Hepatocyte (in vitro differentiated cells): ENCODE measurements at regions not wholly inside any gene's neighbourhood (a gene's known extent, or its start where the extent isn't known, plus 50 kb on each side); places are given as distances from the start of the nearest gene placed in this dataset.

Source experiments
- DNase-seq: peaks from one replicate; pipeline ENCODE4 v3.0.0-alpha.2; 2016; ENCODE audit warnings: low spot score
- H2AFZ ChIP-seq: fragments of 200-600 bp; sonication (generic); 2 replicates; pipeline ENCODE4 v1.6.0; 2016; ENCODE audit warnings: antibody characterized with exemption, mild to moderate bottlenecking
- H3K27ac ChIP-seq: fragments of 200-600 bp; sonication (generic); 2 replicates; pipeline ENCODE4 v1.5.1; 2016; ENCODE audit warnings: mild to moderate bottlenecking
- H3K27me3 ChIP-seq: fragments of 200-600 bp; sonication (generic); 2 replicates; pipeline ENCODE4 v1.6.1; 2016
- H3K36me3 ChIP-seq: fragments of 200-600 bp; sonication (generic); replicated peaks from 2 replicates; pipeline ENCODE4 v1.5.1; 2016; ENCODE audit warnings: low read depth; ENCODE audit not compliant: insufficient read depth
- H3K4me1 ChIP-seq: fragments of 200-600 bp; sonication (generic); 2 replicates; pipeline ENCODE4 v1.5.1; 2016; ENCODE audit warnings: mild to moderate bottlenecking, moderate library complexity; ENCODE audit not compliant: insufficient read depth
- H3K4me2 ChIP-seq: fragments of 200-600 bp; sonication (generic); 2 replicates; pipeline ENCODE4 v1.6.0; 2016
- H3K4me3 ChIP-seq: fragments of 200-600 bp; sonication (generic); 2 replicates; pipeline ENCODE4 v1.5.1; 2016; ENCODE audit warnings: mild to moderate bottlenecking
- H3K79me2 ChIP-seq: fragments of 200-600 bp; sonication (generic); 2 replicates; pipeline ENCODE4 v1.6.0; 2017; ENCODE audit warnings: mild to moderate bottlenecking
- H3K9me2 ChIP-seq: fragments of 200-600 bp; sonication (generic); replicated peaks from 2 replicates; pipeline ENCODE4 v1.6.0; 2017; ENCODE audit warnings: mild to moderate bottlenecking; ENCODE audit not compliant: insufficient read depth
- H3K9me3 ChIP-seq: fragments of 200-600 bp; sonication (generic); 2 replicates; pipeline ENCODE4 v1.5.1; 2016; ENCODE audit warnings: low read depth, mild to moderate bottlenecking
- H4K20me1 ChIP-seq: fragments of 200-600 bp; sonication (generic); 2 replicates; pipeline ENCODE4 v1.6.0; 2016; ENCODE audit warnings: mild to moderate bottlenecking; ENCODE audit not compliant: insufficient read depth, poor library complexity, severe bottlenecking
- EZH2 ChIP-seq: fragments of 200-600 bp; sonication (generic); IDR thresholded peaks from 2 replicates; pipeline ENCODE4 v1.6.1; 2016; ENCODE audit warnings: antibody characterized with exemption, mild to moderate bottlenecking, borderline replicate concordance
- EZH2phosphoT487 ChIP-seq: fragments of 200-600 bp; sonication (generic); IDR thresholded peaks from one replicate; pipeline ENCODE4 v1.6.1; 2018; ENCODE audit warnings: antibody characterized with exemption, mild to moderate bottlenecking, low read depth, moderate library complexity; ENCODE audit not compliant: unreplicated experiment, severe bottlenecking
- WGBS: methylation state at CpG from one replicate; pipeline ENCODE4 v1.1.6; 2016; ENCODE audit warnings: low lambda C conversion rate; ENCODE audit errors: missing lambda C conversion rate; 5-methylcytosine and 5-hydroxymethylcytosine counted together
- TF ChIP-seq, protein P1 (sequence below): fragments of 200-600 bp; sonication (generic); IDR thresholded peaks from 2 replicates; pipeline ENCODE4 v1.5.1; 2016; ENCODE audit warnings: antibody characterized with exemption, mild to moderate bottlenecking; ENCODE audit not compliant: poor library complexity

DNA sequence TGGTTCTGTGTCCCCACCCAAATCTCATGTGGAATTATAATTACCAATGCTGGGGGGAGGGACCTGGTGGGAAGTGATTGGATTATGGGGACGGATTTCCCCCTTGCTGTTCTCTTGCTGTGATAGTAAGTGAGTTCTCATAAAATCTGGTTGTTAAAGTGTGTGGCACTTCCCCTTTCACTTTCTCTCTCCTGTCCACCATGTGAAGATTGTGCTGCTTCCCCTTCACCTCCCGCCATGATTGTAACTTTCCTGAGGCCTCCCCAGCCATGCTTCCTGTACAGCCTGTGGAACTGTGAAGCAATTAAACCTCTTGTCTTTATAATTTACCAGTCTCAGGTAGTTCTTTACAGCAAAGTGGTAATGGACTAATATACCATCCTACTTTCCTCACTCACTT is 289.6 kb downstream of the EFHB start:
- 90% methylated on average over 2 of the region's 2 CpGs for WGBS
- Histone ChIP-seq H3K9me2 (no peaks in the 10 kb centered on the region), H2AFZ (no peak overlapping the region)

DNA sequence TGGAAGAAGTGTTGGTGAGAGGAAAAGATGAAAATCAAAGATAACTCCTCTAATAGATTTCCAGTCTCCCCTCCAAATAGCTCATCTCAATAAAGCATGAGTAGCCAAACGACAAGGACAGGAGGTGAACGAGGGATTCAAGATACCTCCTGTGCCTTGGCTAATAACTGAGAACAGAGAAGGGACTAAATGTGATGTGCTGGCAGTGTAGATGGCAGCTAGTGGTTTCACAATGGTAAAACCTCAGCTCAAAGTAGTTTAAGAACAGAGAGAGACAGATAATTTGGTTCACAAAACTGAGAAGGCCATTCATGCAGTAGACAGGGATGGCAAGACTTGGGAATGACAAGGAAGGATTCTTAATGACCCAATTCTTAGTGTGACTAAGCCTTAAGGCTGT is 292.6 kb downstream of the EFHB start:
- DNase-seq = no peak
- WGBS = 80% methylated on average over 2 of the region's 2 CpGs

More for the DNA sequence above, 289.6 kb downstream of the EFHB start:
- no peak overlapping the region for H3K4me3 ChIP-seq
- H3K9me3 ChIP-seq = no peaks in the 10 kb centered on the region
- no peaks in the 10 kb centered on the region for H3K36me3 ChIP-seq
- H3K27me3 ChIP-seq = no peaks in the 10 kb centered on the region
- no peaks in the 10 kb centered on the region for H3K79me2 ChIP-seq
- H3K4me1 ChIP-seq = no peaks in the 10 kb centered on the region
- no peaks in the 10 kb centered on the region for H4K20me1 ChIP-seq
- no peak overlapping the region for H3K27ac ChIP-seq
- DNase-seq = no peak
- TF ChIP-seq, protein P1, sequence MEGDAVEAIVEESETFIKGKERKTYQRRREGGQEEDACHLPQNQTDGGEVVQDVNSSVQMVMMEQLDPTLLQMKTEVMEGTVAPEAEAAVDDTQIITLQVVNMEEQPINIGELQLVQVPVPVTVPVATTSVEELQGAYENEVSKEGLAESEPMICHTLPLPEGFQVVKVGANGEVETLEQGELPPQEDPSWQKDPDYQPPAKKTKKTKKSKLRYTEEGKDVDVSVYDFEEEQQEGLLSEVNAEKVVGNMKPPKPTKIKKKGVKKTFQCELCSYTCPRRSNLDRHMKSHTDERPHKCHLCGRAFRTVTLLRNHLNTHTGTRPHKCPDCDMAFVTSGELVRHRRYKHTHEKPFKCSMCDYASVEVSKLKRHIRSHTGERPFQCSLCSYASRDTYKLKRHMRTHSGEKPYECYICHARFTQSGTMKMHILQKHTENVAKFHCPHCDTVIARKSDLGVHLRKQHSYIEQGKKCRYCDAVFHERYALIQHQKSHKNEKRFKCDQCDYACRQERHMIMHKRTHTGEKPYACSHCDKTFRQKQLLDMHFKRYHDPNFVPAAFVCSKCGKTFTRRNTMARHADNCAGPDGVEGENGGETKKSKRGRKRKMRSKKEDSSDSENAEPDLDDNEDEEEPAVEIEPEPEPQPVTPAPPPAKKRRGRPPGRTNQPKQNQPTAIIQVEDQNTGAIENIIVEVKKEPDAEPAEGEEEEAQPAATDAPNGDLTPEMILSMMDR = no peak
- TF ChIP-seq EZH2 (no peak), EZH2phosphoT487 (no peak)
- H3K4me2 ChIP-seq = no peak overlapping the region

DNA sequence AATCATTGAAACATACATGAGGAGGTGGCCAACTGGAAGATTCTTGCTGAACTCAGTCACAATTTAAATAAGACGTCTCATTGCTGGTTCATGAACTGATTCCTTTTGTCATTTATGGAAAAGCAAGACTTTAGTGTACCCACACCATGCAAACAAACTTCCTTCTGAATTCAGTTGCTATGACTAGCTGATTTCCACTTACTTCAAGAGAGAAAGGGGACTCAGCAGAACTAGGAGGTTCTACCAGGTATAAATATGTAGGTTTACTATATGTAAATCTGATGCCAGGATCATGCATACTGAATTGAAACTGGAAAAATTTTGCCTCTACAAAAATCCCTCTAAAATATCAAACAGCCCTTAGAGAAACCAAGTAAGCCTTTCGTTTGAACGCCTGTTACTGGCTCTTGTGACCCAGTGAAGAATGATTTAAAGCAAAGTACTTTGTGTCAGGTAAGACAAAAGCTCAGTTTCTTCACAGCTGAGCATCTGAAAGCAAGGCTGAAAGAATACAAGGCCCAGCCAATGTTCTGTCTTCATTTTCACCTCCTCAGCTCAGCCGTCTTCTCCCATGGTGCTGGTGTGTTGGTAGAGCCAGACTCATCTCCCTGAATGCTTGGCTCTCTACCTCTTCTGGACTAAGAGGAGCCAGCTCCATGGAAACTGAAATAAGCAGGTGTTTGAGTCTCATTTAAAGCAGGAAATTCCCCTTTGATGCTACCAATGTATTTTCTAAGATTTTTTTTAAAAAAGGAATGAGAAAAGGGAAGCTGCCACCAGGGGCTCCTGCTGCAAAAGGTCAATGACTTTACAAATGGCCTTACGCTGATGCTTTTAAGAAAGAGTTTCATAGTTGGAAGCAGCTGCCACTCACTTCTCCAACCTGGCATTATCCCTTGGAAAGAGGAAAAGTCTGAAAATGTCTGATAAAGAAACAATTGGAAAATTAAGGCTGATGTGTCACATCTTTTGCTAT is 301.6 kb downstream of the EFHB start:
- no peaks in the 10 kb centered on the region for H3K9me2 ChIP-seq
- H3K4me2 ChIP-seq = no peak overlapping the region
- H2AFZ ChIP-seq = no peak overlapping the region
- H4K20me1 ChIP-seq = no peaks in the 10 kb centered on the region
- H3K4me1 ChIP-seq = no peaks in the 10 kb centered on the region
- no peaks in the 10 kb centered on the region for H3K9me3 ChIP-seq
- no peaks in the 10 kb centered on the region for H3K27me3 ChIP-seq
- no peaks in the 10 kb centered on the region for H3K79me2 ChIP-seq
- no peak overlapping the region for H3K27ac ChIP-seq
- no peak overlapping the region for H3K4me3 ChIP-seq
- TF ChIP-seq EZH2phosphoT487 = no peak
- no peaks in the 10 kb centered on the region for H3K36me3 ChIP-seq
- WGBS = 83% methylated on average over 5 of the region's 5 CpGs
- DNase-seq = no peak

More for the DNA sequence above, 292.6 kb downstream of the EFHB start:
- Histone ChIP-seq H2AFZ (no peak overlapping the region), H3K4me2 (no peak overlapping the region), H3K4me1 (no peaks in the 10 kb centered on the region), H3K79me2 (no peaks in the 10 kb centered on the region), H3K4me3 (no peak overlapping the region), H3K27ac (no peak overlapping the region), H3K9me3 (no peaks in the 10 kb centered on the region), H3K27me3 (no peaks in the 10 kb centered on the region), H3K9me2 (no peaks in the 10 kb centered on the region), H4K20me1 (no peaks in the 10 kb centered on the region), H3K36me3 (no peaks in the 10 kb centered on the region)
- TF ChIP-seq EZH2 = no peak

DNA sequence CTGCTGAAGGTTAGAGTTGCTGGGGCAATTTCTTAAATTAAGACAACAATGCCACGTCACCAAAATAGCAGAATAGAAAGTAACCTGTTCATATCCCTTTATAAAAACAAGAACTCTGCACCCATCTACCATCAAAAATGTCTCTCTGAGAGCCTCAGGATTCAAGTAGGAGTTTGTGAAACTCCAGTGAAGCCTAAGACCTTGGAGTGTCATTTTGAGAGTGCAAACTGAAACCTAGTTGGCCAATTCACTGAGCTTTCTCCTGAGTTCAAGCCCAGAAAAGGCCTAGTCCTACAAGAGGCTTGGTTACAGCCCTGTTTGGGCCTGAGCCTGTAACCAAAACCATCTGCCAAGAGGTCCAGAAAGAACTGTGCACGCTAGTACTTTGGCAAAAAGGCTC is 335.1 kb downstream of the EFHB start:
- no peak overlapping the region for H3K27ac ChIP-seq
- 41% methylated on average over 2 of the region's 2 CpGs for WGBS
- no peaks in the 10 kb centered on the region for H3K4me1 ChIP-seq
- no peak for TF ChIP-seq EZH2
- TF ChIP-seq, protein P1 = no peak
- H3K36me3 ChIP-seq = no peaks in the 10 kb centered on the region
- no peaks in the 10 kb centered on the region for H3K27me3 ChIP-seq
- DNase-seq = no peak
- H3K4me3 ChIP-seq = no peak overlapping the region
- no peak overlapping the region for H3K4me2 ChIP-seq
- no peaks in the 10 kb centered on the region for H3K79me2 ChIP-seq
- H4K20me1 ChIP-seq = no peaks in the 10 kb centered on the region
- H3K9me3 ChIP-seq = no peaks in the 10 kb centered on the region
- no peak overlapping the region for H2AFZ ChIP-seq
- no peaks in the 10 kb centered on the region for H3K9me2 ChIP-seq
